Hepatocyte (in vitro differentiated cells): ENCODE measurements at regions not wholly inside any gene's neighbourhood (a gene's known extent, or its start where the extent isn't known, plus 50 kb on each side); places are given as distances from the start of the nearest gene placed in this dataset.

ENCODE experiments used
- DNase-seq: peaks from one replicate; pipeline ENCODE4 v3.0.0-alpha.2; 2016; ENCODE audit warnings: low spot score
- H2AFZ ChIP-seq: fragments of 200-600 bp; sonication (generic); 2 replicates; pipeline ENCODE4 v1.6.0; 2016; ENCODE audit warnings: antibody characterized with exemption, mild to moderate bottlenecking
- H3K27ac ChIP-seq: fragments of 200-600 bp; sonication (generic); 2 replicates; pipeline ENCODE4 v1.5.1; 2016; ENCODE audit warnings: mild to moderate bottlenecking
- H3K27me3 ChIP-seq: fragments of 200-600 bp; sonication (generic); 2 replicates; pipeline ENCODE4 v1.6.1; 2016
- H3K36me3 ChIP-seq: fragments of 200-600 bp; sonication (generic); replicated peaks from 2 replicates; pipeline ENCODE4 v1.5.1; 2016; ENCODE audit warnings: low read depth; ENCODE audit not compliant: insufficient read depth
- H3K4me1 ChIP-seq: fragments of 200-600 bp; sonication (generic); 2 replicates; pipeline ENCODE4 v1.5.1; 2016; ENCODE audit warnings: mild to moderate bottlenecking, moderate library complexity; ENCODE audit not compliant: insufficient read depth
- H3K4me2 ChIP-seq: fragments of 200-600 bp; sonication (generic); 2 replicates; pipeline ENCODE4 v1.6.0; 2016
- H3K4me3 ChIP-seq: fragments of 200-600 bp; sonication (generic); 2 replicates; pipeline ENCODE4 v1.5.1; 2016; ENCODE audit warnings: mild to moderate bottlenecking
- H3K79me2 ChIP-seq: fragments of 200-600 bp; sonication (generic); 2 replicates; pipeline ENCODE4 v1.6.0; 2017; ENCODE audit warnings: mild to moderate bottlenecking
- H3K9me2 ChIP-seq: fragments of 200-600 bp; sonication (generic); replicated peaks from 2 replicates; pipeline ENCODE4 v1.6.0; 2017; ENCODE audit warnings: mild to moderate bottlenecking; ENCODE audit not compliant: insufficient read depth
- H3K9me3 ChIP-seq: fragments of 200-600 bp; sonication (generic); 2 replicates; pipeline ENCODE4 v1.5.1; 2016; ENCODE audit warnings: low read depth, mild to moderate bottlenecking
- H4K20me1 ChIP-seq: fragments of 200-600 bp; sonication (generic); 2 replicates; pipeline ENCODE4 v1.6.0; 2016; ENCODE audit warnings: mild to moderate bottlenecking; ENCODE audit not compliant: insufficient read depth, poor library complexity, severe bottlenecking
- EZH2 ChIP-seq: fragments of 200-600 bp; sonication (generic); IDR thresholded peaks from 2 replicates; pipeline ENCODE4 v1.6.1; 2016; ENCODE audit warnings: antibody characterized with exemption, mild to moderate bottlenecking, borderline replicate concordance
- EZH2phosphoT487 ChIP-seq: fragments of 200-600 bp; sonication (generic); IDR thresholded peaks from one replicate; pipeline ENCODE4 v1.6.1; 2018; ENCODE audit warnings: antibody characterized with exemption, mild to moderate bottlenecking, low read depth, moderate library complexity; ENCODE audit not compliant: unreplicated experiment, severe bottlenecking
- WGBS: methylation state at CpG from one replicate; pipeline ENCODE4 v1.1.6; 2016; ENCODE audit warnings: low lambda C conversion rate; ENCODE audit errors: missing lambda C conversion rate; 5-methylcytosine and 5-hydroxymethylcytosine counted together
- TF ChIP-seq, protein P1 (sequence below): fragments of 200-600 bp; sonication (generic); IDR thresholded peaks from 2 replicates; pipeline ENCODE4 v1.5.1; 2016; ENCODE audit warnings: antibody characterized with exemption, mild to moderate bottlenecking; ENCODE audit not compliant: poor library complexity

DNA sequence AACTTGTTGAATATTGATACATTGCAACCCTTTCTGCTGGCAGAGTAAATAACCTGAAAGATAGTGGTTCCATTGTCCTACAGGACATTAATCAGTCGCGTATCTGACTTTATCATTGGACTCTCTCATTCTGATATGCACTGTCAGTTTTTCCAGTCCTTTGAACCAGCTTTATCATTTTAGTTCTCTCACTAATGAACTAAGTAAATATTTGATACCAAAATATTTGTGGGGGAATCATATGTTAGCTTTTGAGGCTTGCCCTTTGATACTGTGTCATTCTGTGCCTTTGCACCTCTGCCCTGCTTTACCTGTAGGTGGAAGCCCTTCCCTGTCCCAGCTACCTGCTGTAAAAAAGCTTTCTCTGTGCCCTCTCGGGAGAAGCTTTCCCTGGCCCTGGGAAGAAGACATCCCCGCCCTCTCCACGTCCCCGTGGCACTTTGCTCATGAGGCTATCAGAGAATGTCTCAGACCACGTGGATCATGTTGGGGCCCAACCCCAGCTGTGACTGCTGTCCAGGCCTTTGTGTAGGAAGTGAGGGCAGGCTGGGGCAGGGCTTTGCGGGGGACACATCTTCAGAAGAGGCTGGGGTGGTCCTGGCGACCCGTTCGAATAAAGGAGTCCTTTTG, 117.8 kb upstream of the NXT1 start:
- no peaks in the 10 kb centered on the region for H3K9me2 ChIP-seq
- H3K9me3 ChIP-seq = no peaks in the 10 kb centered on the region
- peak; percentile 62 for DNase-seq
- TF ChIP-seq, protein P1, sequence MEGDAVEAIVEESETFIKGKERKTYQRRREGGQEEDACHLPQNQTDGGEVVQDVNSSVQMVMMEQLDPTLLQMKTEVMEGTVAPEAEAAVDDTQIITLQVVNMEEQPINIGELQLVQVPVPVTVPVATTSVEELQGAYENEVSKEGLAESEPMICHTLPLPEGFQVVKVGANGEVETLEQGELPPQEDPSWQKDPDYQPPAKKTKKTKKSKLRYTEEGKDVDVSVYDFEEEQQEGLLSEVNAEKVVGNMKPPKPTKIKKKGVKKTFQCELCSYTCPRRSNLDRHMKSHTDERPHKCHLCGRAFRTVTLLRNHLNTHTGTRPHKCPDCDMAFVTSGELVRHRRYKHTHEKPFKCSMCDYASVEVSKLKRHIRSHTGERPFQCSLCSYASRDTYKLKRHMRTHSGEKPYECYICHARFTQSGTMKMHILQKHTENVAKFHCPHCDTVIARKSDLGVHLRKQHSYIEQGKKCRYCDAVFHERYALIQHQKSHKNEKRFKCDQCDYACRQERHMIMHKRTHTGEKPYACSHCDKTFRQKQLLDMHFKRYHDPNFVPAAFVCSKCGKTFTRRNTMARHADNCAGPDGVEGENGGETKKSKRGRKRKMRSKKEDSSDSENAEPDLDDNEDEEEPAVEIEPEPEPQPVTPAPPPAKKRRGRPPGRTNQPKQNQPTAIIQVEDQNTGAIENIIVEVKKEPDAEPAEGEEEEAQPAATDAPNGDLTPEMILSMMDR = no peak
- TF ChIP-seq EZH2phosphoT487 (no peak), EZH2 (no peak)
- no peak overlapping the region for H2AFZ ChIP-seq
- no peak overlapping the region for H3K4me3 ChIP-seq
- no peaks in the 10 kb centered on the region for H3K36me3 ChIP-seq
- peaks cover 13% of the 10 kb centered on the region for H3K4me1 ChIP-seq
- no peaks in the 10 kb centered on the region for H4K20me1 ChIP-seq
- 61% methylated on average over 11 of the region's 11 CpGs for WGBS
- peak overlapping the region; percentile 88 for H3K27ac ChIP-seq
- no peaks in the 10 kb centered on the region for H3K79me2 ChIP-seq
- H3K4me2 ChIP-seq = no peak overlapping the region
- H3K27me3 ChIP-seq = no peaks in the 10 kb centered on the region

DNA sequence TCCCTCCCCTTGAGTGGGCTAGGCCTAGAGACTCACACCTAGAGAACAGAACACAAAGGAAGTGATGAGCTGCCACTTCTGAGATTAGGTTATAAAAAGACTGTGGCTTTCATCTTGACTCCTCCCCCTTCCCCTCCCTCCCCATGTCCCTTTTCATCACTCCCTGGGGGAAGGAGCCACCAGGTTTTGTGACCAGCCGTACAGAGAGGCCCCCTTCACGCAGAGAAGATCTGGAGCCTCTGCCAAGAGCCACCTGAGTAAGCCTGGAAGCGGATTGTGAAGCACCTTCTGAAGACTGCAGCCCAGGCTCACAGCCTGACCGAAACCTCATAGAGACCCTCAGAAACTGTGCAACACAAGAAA, 118.4 kb upstream of the NXT1 start:
- Histone ChIP-seq H4K20me1 (no peaks in the 10 kb centered on the region), H3K4me1 (peaks cover 19% of the 10 kb centered on the region), H3K9me2 (no peaks in the 10 kb centered on the region), H3K9me3 (no peaks in the 10 kb centered on the region), H2AFZ (no peak overlapping the region), H3K27me3 (no peaks in the 10 kb centered on the region), H3K4me2 (no peak overlapping the region), H3K4me3 (no peak overlapping the region), H3K79me2 (no peaks in the 10 kb centered on the region), H3K27ac (peak overlapping the region; percentile 72), H3K36me3 (no peaks in the 10 kb centered on the region)
- WGBS = 67% methylated on average over 4 of the region's 4 CpGs
- no peak for DNase-seq
- TF ChIP-seq EZH2 (no peak), EZH2phosphoT487 (no peak)
- TF ChIP-seq, protein P1 = no peak

DNA sequence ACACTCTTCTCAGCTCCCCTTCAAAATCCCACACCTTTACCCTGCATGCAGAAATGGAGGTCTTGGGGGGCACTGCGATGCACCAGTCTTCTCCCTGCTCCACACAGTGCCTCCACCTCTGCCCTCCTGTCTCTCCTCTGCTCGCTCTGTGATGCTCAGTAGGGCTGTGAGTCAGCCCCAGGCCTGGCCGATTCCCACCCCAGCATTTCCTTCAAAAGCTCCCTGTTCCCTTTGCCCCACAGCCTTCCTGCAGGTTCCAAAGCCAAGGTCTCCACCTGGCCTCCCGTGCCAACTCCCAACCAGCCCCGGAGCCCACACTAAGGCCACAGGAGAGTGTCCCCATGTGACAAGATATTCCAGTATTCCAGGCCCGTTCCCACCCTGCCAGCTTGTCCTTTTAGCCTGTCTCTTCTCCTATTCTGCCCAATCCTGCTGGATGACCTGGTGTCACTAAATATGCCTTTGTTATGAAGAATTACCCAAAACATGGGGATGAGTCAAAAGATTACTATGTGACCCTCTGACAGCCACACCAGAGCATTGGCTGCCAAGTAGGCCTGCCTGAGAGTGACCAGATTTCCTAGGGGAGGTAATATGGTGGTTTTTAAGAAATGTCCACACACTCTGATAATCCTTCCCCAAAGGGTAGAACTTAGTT, 118.9 kb upstream of the NXT1 start:
- H3K27me3 ChIP-seq = no peaks in the 10 kb centered on the region
- no peak for DNase-seq
- WGBS = 85% methylated on average over 5 of the region's 6 CpGs
- peaks cover 22% of the 10 kb centered on the region for H3K4me1 ChIP-seq
- H3K36me3 ChIP-seq = no peaks in the 10 kb centered on the region
- no peaks in the 10 kb centered on the region for H3K9me3 ChIP-seq
- no peak overlapping the region for H3K4me2 ChIP-seq
- H2AFZ ChIP-seq = no peak overlapping the region
- H3K27ac ChIP-seq = peak overlapping the region; percentile 72
- TF ChIP-seq, protein P1 = no peak
- no peak for TF ChIP-seq EZH2phosphoT487
- TF ChIP-seq EZH2 = no peak
- no peaks in the 10 kb centered on the region for H3K9me2 ChIP-seq
- no peaks in the 10 kb centered on the region for H3K79me2 ChIP-seq
- H4K20me1 ChIP-seq = no peaks in the 10 kb centered on the region
- H3K4me3 ChIP-seq = no peak overlapping the region
